ENCODE measurements at regions not wholly inside any gene's neighbourhood (a gene's known extent, or its start where the extent isn't known, plus 50 kb on each side); places are given as distances from the start of the nearest gene placed in this dataset.
"Not testable (repeated sequence)": the region's sequence is repeated elsewhere in the genome, so short reads cannot be mapped to it uniquely, and the experiment has no call there.

GRCh38 chr3:127439621-127440020 is 150.9 kb downstream of the TPRA1 start:
- no peak for DNase-seq

GRCh38 chr3:127438951-127439350 is 151.1 kb upstream of the PRR20G start:
- DNase-seq, result no peak

- no peak for DNase-seq
These were observed 150.5 kb upstream of the PRR20G start for GRCh38 chr3:127438371-127438770.

- DNase-seq, result not testable (repeated sequence)
These were observed 147.5 kb upstream of the PRR20G start for GRCh38 chr3:127435299-127435698.

- DNase-seq, result no peak
These were observed 143.2 kb upstream of the PRR20G start for GRCh38 chr3:127431066-127431465.

GRCh38 chr3:127428344-127428997 is 140.6 kb upstream of the PRR20G start:
- no peak for DNase-seq

- DNase-seq, result no peak
These were observed 139.8 kb upstream of the PRR20G start for GRCh38 chr3:127427666-127428065.

- DNase-seq, result no peak
These were observed 139.3 kb upstream of the PRR20G start for GRCh38 chr3:127427156-127427555.

- DNase-seq, result no peak
These were observed 138.8 kb upstream of the PRR20G start for GRCh38 chr3:127426444-127427153.

- DNase-seq, result no peak
These were observed 137.9 kb upstream of the PRR20G start for GRCh38 chr3:127425505-127426443.

GRCh38 chr3:127424766-127425504 is 137.1 kb upstream of the PRR20G start:
- DNase-seq, result no peak

- no peak for DNase-seq
These were observed 136.3 kb upstream of the PRR20G start for GRCh38 chr3:127423856-127424765.

- DNase-seq, result no peak
These were observed 135.0 kb upstream of the PRR20G start for GRCh38 chr3:127422663-127423375.

- no peak for DNase-seq
These were observed 134.3 kb upstream of the PRR20G start for GRCh38 chr3:127421943-127422662.

- DNase-seq, result no peak
These were observed 133.0 kb upstream of the PRR20G start for GRCh38 chr3:127420829-127421228.

GRCh38 chr3:127419641-127420553 is 132.1 kb upstream of the PRR20G start:
- no peak for DNase-seq

- no peak for DNase-seq
These were observed 131.3 kb upstream of the PRR20G start for GRCh38 chr3:127419182-127419581.

- DNase-seq, result no peak
These were observed 130.8 kb upstream of the PRR20G start for GRCh38 chr3:127418560-127419147.

All from left kidney (tissue), 1 donor.